ENCODE measurements at regions not wholly inside any gene's neighbourhood (a gene's known extent, or its start where the extent isn't known, plus 50 kb on each side); places are given as distances from the start of the nearest gene placed in this dataset.

- DNase-seq, result no peak
Observed at GRCh38 chr22:27635435-27635834, 166.1 kb downstream of the MN1 start.

DNA sequence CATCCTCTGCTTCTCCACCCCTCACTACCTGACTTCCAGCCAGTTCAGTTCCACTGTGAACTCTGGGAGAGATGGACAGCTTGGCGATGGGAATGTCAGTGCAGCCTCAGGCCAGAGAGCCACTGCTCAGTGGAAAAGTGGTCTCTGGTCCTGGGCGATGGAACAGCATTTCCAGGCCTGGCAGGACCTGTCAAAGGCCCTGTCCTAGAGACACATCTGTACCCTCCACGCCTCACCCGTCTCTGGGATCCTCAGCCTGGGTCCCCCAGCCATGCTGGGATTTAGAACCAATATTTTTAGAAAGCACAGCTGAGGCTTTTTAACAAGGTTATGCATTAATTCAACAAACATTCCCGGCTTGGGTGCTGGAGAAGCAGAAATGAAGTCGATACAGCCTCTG lies 165.7 kb downstream of the MN1 start:
- no peak for DNase-seq

DNA sequence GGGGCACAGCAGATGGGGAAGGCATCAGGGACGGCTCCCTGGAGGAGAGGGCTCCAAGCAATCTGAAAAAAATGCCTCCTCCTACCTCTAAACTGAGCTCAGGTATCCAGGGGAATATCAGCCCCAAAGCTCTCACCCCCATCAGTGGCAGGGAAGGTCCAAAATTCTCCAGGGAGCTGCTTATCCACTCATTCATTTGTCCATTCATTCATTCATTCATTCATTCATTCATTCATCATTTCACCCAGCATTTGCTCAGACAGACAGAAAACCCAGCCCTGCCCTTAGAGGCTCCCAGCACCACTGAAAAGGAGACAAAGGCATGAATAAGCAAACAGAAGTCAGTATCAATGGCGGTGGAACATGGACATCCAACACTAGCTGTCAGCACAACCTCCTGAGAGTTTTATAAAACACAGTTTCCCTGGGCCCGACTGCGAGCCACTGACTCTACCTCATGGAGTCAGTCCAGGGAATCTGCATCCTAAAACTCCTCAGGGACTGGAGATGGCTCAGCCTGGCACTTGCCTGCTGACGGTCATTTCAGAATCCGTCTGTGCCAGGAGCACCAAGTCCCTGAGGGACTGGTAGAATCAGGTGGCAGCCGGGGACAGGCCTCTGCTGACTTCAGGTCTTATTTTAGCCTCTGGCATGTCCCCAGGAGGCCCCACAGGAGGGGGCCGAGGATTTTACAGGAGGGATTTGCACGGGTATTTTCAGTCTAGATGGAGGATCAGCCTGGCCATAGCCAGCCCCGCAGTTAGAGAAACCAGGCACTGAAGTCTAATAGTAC lies 164.6 kb downstream of the MN1 start:
- DNase-seq, result no peak

DNA sequence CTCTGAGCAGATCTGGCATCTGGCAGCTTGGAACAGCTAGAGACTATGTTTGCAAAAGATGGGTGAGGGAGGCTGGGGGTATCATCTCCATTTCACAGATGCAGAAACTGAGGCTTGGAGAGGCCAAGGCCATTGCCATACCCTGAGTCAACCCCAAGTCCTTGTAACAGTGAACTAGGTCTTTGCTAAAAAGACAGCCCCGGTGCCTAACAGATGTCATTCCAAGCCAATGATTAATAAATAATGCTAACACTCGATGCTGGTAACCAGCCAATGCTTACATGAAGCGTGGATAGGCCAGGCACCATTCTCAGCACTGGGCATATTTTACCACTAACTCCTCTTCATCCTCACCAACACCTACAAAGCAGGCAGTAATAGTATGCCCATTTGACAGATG lies 164.0 kb downstream of the MN1 start:
- no peak for DNase-seq

DNA sequence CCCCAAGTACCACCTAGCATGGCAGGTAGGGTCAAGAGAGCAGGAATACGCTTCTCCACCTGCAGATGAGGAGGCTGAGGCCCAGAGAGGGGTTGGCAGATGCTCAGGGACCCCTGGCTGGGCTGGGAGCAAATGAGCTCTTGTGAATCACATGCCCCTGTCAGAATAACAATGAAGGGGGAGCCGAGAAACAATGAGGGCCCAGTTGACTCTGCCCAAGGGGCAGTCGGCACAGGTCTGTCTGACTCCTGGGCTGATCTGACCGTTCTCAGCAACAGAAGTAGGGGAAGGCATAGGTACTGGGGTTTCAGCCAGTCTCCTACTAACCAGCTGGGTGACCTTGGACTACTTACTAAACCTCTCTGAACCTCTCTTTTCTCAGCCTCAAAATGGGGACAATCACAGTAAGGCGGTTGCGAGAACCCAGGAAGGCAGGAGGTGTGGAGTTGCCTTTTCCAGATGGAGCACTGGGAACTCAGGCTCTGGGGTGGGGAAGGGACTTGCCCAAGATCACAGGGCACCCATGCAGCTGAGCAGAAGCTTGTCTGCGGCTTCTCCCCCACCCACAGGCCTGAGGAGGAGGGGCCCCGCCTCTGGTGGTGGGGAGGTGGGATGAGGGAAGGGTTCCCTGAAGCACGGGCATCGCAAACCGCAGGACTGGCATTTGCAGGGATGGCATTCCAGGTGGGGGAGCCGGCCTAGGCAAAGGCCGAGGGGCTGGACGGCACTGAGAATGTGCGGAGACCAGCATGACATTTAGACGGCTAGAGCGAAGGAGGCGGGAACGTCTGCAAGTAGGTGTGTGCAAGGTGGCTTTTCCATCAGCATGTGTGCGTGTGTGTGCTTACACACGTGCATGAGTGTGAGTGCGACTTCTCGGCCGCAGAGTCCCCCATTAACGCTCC lies 163.0 kb downstream of the MN1 start:
- no peak for DNase-seq

GRCh38 chr22:27639248-27640086 lies 162.1 kb downstream of the MN1 start:
- DNase-seq, result no peak

DNA sequence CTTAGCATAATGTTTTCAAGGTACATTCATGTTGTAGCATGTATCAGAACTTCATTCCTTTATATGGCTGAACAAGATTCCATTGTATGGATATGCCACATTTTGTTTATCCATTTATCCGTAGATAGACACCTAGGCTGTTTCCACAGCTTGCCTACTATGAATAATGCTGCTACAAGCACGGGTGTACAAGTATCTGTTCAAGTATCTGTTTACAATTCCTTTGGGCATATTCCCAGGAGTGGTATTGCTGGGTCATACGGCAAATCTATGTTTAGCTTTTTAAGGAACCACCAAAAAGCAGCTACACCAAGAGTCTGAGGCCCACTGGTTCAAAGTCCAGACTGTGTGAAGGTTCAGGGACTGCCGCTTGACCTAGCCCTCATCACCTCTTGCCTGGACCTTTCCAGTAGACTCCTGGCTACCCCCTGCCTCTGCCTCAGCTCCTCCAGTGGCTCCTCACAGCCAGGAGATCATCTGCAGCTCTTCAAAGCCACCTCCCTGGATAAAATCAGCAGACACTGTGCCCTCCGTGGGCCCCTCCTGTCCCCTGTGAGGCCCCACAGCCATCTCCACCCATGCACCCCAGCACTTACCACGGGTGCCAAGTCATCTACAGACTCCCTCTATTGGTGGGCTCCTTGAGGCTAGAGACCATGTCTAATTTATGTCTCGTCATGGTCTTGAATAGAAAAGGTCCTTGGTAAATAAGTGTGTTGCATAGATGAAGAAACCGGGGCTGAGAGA lies 160.3 kb downstream of the MN1 start:
- no peak for DNase-seq

GRCh38 chr22:27642104-27642800 lies 159.3 kb downstream of the MN1 start:
- DNase-seq, result no peak

DNA sequence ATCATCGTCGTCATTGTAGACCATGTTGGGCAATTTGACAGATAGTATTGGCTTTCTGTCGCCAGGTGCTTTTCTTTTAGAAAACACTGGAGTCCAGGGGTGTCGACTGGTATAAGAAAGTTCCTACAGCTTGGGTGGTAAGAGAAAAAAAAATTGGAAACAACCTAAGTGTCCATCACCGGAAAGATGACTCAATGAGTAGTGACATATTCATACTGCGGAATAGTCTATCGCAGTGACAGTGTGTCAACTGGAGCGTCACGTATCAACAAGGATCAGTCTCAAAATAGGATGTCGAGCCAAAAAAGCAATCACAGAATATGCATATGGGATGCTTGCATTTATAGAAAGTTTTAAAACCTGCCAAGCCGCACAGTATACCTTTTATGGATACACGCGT lies 157.6 kb downstream of the MN1 start:
- no peak for DNase-seq

GRCh38 chr22:27644566-27644965 lies 157.0 kb downstream of the MN1 start:
- DNase-seq, result no peak

DNA sequence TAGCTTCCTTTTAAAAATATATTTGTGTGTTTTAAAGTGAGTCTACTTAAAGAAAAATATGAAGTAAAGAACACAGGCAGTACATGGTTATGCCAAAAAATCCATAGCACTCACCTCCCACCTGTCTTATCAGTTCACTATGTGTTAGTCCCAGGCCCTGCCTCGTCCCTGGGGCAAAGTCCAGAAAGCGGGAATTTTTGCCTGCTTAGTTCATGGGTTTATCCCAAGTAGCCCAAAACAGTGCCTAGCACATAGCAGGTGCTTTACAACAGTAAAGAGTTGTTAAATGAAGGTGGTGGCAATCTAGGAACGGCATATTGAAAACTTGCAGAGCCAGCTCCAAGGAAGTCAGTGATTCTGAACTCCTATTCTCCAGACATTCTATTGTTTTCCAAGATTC lies 154.0 kb downstream of the MN1 start:
- DNase-seq, result no peak

DNA sequence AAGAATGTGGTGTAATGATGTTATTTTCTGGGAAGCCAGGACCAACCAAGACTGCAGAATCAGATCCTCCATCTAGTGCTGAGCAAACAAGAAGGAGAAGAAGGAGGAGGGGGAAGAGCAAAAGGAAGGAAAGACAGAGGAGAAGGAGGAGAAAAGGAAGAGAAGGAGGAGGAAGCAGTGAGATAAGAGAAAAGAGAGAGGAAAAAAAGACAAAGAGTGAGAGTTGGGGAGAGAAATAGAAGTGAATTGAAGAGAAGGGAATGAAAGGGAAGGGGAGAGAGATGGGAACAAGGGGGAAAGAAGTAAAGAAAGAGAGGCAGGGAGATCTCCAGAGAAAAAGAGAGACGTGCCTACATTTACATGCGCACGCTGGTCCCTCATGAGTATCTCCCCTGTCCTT lies 153.5 kb downstream of the MN1 start:
- DNase-seq, result no peak

- no peak for DNase-seq
Observed at GRCh38 chr22:27648853-27649252, 152.7 kb downstream of the MN1 start.

GRCh38 chr22:27650572-27650971 lies 151.0 kb downstream of the MN1 start:
- no peak for DNase-seq

DNA sequence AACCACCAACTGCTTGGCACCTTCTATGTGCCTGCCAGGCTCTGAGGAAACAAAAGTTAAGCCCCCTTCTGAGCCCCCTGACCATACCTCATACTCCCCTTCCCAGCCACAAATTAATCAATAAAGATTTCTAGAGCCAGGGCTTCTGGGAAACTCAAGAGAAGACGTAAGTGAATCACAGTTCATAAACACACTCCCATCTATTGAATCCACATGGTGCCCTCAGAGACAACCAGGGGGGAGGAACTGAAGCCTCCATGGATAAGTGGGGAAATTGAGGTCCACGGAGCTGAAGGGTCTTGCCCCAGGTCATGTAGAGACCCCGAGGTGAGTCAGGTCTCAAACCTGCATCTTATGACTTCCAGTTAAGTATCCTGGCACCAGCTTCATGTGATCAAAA lies 150.6 kb downstream of the MN1 start:
- no peak for DNase-seq

GRCh38 chr22:27651486-27651885 lies 150.1 kb downstream of the MN1 start:
- DNase-seq, result no peak

GRCh38 chr22:27654546-27655445 lies 146.8 kb downstream of the MN1 start:
- no peak for DNase-seq

- DNase-seq, result no peak
Observed at GRCh38 chr22:27655582-27656185, 145.9 kb downstream of the MN1 start.

GRCh38 chr22:27656970-27657369 lies 144.6 kb downstream of the MN1 start:
- no peak for DNase-seq

- no peak for DNase-seq
Observed at GRCh38 chr22:27660306-27660705, 141.2 kb downstream of the MN1 start.

Data from NCI-H2107 (cell line).